HUDEP-2 (cell line): ENCODE measurements at regions not wholly inside any gene's neighbourhood (a gene's known extent, or its start where the extent isn't known, plus 50 kb on each side); places are given as distances from the start of the nearest gene placed in this dataset.
"Not testable (repeated sequence)": the region's sequence is repeated elsewhere in the genome, so short reads cannot be mapped to it uniquely, and the experiment has no call there.

Source experiments
- DNase-seq, 76 experiments: peaks; one replicate each; lab custom pipeline; 2025; ENCODE audit not compliant: unreplicated experiment in 76 of 76; lab: John Stamatoyannopoulos, UW

GRCh38 chr4:129968366-129968765 is 872.4 kb downstream of the C4orf33 start:
- DNase-seq, result no peak

GRCh38 chr4:129968778-129969177 is 872.8 kb downstream of the C4orf33 start:
- DNase-seq, result no peak

- DNase-seq, result no peak
Observed at GRCh38 chr4:129970801-129971200, 874.8 kb downstream of the C4orf33 start.

- no peak for DNase-seq
Observed at GRCh38 chr4:129971419-129971818, 875.5 kb downstream of the C4orf33 start.

- no peak for DNase-seq
Observed at GRCh38 chr4:129972257-129972656, 876.3 kb downstream of the C4orf33 start.

GRCh38 chr4:129974730-129975129 is 878.8 kb downstream of the C4orf33 start:
- no peak for DNase-seq

GRCh38 chr4:129978315-129978714 is 882.4 kb downstream of the C4orf33 start:
- no peak for DNase-seq

GRCh38 chr4:129988957-129989356 is 893.0 kb downstream of the C4orf33 start:
- no peak for DNase-seq

GRCh38 chr4:129994715-129995114 is 898.8 kb downstream of the C4orf33 start:
- DNase-seq, result no peak

GRCh38 chr4:129998436-129999150 is 902.6 kb downstream of the C4orf33 start:
- DNase-seq, result no peak

GRCh38 chr4:129999156-129999555 is 903.2 kb downstream of the C4orf33 start:
- DNase-seq, result no peak

- DNase-seq, result no peak
Observed at GRCh38 chr4:130008461-130008860, 912.5 kb downstream of the C4orf33 start.

GRCh38 chr4:130012806-130013205 is 916.9 kb downstream of the C4orf33 start:
- not testable (repeated sequence) for DNase-seq

GRCh38 chr4:130021706-130022105 is 925.8 kb downstream of the C4orf33 start:
- DNase-seq, result no peak

- no peak for DNase-seq
Observed at GRCh38 chr4:130023088-130023487, 927.1 kb downstream of the C4orf33 start.

GRCh38 chr4:130025701-130026100 is 929.7 kb downstream of the C4orf33 start:
- no peak for DNase-seq

- no peak for DNase-seq
Observed at GRCh38 chr4:130026185-130026584, 930.2 kb downstream of the C4orf33 start.

GRCh38 chr4:130027973-130028372 is 932.0 kb downstream of the C4orf33 start:
- DNase-seq, result no peak

- DNase-seq, result no peak
Observed at GRCh38 chr4:130028552-130028951, 932.6 kb downstream of the C4orf33 start.

GRCh38 chr4:130029442-130029841 is 933.5 kb downstream of the C4orf33 start:
- DNase-seq, result no peak

GRCh38 chr4:130031858-130032257 is 935.9 kb downstream of the C4orf33 start:
- no peak for DNase-seq

- DNase-seq, result not testable (repeated sequence)
Observed at GRCh38 chr4:130033657-130034056, 937.7 kb downstream of the C4orf33 start.

- DNase-seq, result no peak
Observed at GRCh38 chr4:130034876-130035275, 938.9 kb downstream of the C4orf33 start.
